A673 (cell line): ENCODE measurements at regions not wholly inside any gene's neighbourhood (a gene's known extent, or its start where the extent isn't known, plus 50 kb on each side); places are given as distances from the start of the nearest gene placed in this dataset.
"Not testable (repeated sequence)": the region's sequence is repeated elsewhere in the genome, so short reads cannot be mapped to it uniquely, and the experiment has no call there.

ENCODE experiments used
- BruUV-seq: library from RNA; stranded (reverse); fragments of 400-500 nt; replicated peaks from 2 replicates; lab custom pipeline; 2021; lab: Mats Ljungman, UMichigan
- CTCF ChIA-PET: fragments of 300-600 bp; sonication (Branson Sonifier 250); formaldehyde crosslinking; loops from one replicate; lab custom pipeline; 2022; ENCODE audit warnings: antibody characterized with exemption; lab: Charles Lee
- POLR2A ChIA-PET: fragments of 300-600 bp; sonication (Branson Sonifier 250); formaldehyde crosslinking; loops from one replicate; lab custom pipeline; 2022; ENCODE audit warnings: antibody characterized with exemption; ENCODE audit not compliant: low non-redundant PET; lab: Charles Lee
- DNase-seq: peaks from one replicate; pipeline ENCODE4 v3.0.0-alpha.2; 2015; ENCODE audit warnings: low spot score
- H3K27ac ChIP-seq: fragments of 200-600 bp; sonication (generic); 2 replicates; pipeline ENCODE4 v1.5.1; 2016; ENCODE audit warnings: mixed run types, low read depth, mild to moderate bottlenecking, mixed read lengths, antibody characterized with exemption, low read length; ENCODE audit not compliant: poor library complexity, severe bottlenecking
- H3K27me3 ChIP-seq: fragments of 200-600 bp; sonication (generic); replicated peaks from 2 replicates; pipeline ENCODE4 v1.6.1; 2017; ENCODE audit warnings: mixed run types, low read depth, mild to moderate bottlenecking, mixed read lengths, antibody characterized with exemption, low read length; ENCODE audit not compliant: insufficient read depth, poor library complexity
- H3K36me3 ChIP-seq: fragments of 200-600 bp; sonication (generic); 2 replicates; pipeline ENCODE4 v1.6.1; 2016; ENCODE audit warnings: mixed run types, mild to moderate bottlenecking, mixed read lengths, antibody characterized with exemption, low read length; ENCODE audit not compliant: insufficient read depth, poor library complexity, severe bottlenecking
- H3K4me1 ChIP-seq: fragments of 200-600 bp; sonication (generic); 2 replicates; pipeline ENCODE4 v1.6.1; 2017; ENCODE audit warnings: mixed run types, mild to moderate bottlenecking, mixed read lengths, antibody characterized with exemption, low read length; ENCODE audit not compliant: insufficient read depth, poor library complexity, severe bottlenecking
- H3K4me3 ChIP-seq: fragments of 200-600 bp; sonication (generic); 2 replicates; pipeline ENCODE4 v1.5.1; 2016; ENCODE audit warnings: low read depth, mixed run types, mild to moderate bottlenecking, mixed read lengths, low read length; ENCODE audit not compliant: poor library complexity, severe bottlenecking
- H3K9me3 ChIP-seq: fragments of 200-600 bp; sonication (generic); 2 replicates; pipeline ENCODE4 v1.6.1; 2016; ENCODE audit warnings: mixed run types, low read depth, mild to moderate bottlenecking, mixed read lengths, antibody characterized with exemption, low read length; ENCODE audit not compliant: poor library complexity, severe bottlenecking
- EZH2 ChIP-seq: fragments of 200-600 bp; sonication (generic); IDR thresholded peaks from 2 replicates; pipeline ENCODE4 v1.6.1; 2017; ENCODE audit warnings: borderline replicate concordance, low read depth, mild to moderate bottlenecking, mixed read lengths, antibody characterized with exemption, low read length; ENCODE audit not compliant: poor library complexity, severe bottlenecking
- intact Hi-C: fragments of 100-400 bp; cut with micrococcal nuclease; formaldehyde crosslinking; loops from one replicate; pipeline ENCODE4 v1.10.0; 2022; ENCODE audit not compliant: unreplicated experiment
- TF ChIP-seq, protein P1 (sequence below): fragments of 300-800, 200-600 bp; sonication (generic); conservative IDR thresholded peaks from 2 replicates; pipeline ENCODE4 v1.5.1; 2017; ENCODE audit warnings: low read depth, mild to moderate bottlenecking, antibody characterized with exemption, low read length, moderate library complexity, mixed read lengths

- no peaks in the 10 kb centered on the region for H3K4me1 ChIP-seq
- no peaks in the 10 kb centered on the region for H3K9me3 ChIP-seq
- ChIA-PET POLR2A (no interaction called here), CTCF (no interaction called here)
- DNase-seq = no peak
- H3K27me3 ChIP-seq = no peaks in the 10 kb centered on the region
- no TSS peak for BruUV-seq
- no peaks in the 10 kb centered on the region for H3K36me3 ChIP-seq
- TF ChIP-seq, protein P1, sequence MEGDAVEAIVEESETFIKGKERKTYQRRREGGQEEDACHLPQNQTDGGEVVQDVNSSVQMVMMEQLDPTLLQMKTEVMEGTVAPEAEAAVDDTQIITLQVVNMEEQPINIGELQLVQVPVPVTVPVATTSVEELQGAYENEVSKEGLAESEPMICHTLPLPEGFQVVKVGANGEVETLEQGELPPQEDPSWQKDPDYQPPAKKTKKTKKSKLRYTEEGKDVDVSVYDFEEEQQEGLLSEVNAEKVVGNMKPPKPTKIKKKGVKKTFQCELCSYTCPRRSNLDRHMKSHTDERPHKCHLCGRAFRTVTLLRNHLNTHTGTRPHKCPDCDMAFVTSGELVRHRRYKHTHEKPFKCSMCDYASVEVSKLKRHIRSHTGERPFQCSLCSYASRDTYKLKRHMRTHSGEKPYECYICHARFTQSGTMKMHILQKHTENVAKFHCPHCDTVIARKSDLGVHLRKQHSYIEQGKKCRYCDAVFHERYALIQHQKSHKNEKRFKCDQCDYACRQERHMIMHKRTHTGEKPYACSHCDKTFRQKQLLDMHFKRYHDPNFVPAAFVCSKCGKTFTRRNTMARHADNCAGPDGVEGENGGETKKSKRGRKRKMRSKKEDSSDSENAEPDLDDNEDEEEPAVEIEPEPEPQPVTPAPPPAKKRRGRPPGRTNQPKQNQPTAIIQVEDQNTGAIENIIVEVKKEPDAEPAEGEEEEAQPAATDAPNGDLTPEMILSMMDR = no peak
- no peak for TF ChIP-seq EZH2
- no peak overlapping the region for H3K4me3 ChIP-seq
- H3K27ac ChIP-seq = no peak overlapping the region
- intact Hi-C loops = no loop called here
These were observed 267.9 kb downstream of the LPIN1 start for GRCh38 chr2:12014088-12014960.

DNA sequence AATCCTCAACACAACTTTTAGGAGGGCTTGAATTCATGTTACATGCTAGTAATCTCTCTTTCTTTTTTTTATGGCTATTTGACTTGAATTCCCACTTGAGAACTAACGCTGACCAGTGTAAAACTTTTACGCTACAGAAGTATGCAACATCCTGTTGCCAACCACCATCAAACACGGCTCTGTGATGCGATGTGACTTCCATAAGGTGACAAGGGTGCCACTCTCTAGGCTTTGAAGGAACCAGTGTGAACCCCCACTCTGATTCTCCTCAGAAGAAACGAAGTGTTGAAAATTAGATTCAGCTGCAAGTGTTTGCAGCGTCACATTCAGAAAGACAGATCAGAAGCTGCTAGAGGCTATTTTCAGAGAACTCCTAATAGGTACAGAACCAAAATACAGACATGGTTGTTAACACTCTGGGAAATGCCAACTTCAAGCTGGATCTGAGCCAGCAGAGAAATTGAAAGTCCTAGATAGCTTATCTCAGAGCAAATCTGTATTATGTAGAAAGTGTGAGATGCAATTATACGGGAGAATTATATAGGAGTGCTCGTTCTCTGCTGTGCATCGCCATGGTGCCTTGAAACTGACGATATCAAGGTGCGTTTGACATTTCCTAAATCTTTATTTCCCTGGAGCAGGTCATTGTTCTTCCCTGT, 271.2 kb downstream of the LPIN1 start:
- no peak overlapping the region for H3K27ac ChIP-seq
- BruUV-seq = no TSS peak
- DNase-seq = no peak
- no peaks in the 10 kb centered on the region for H3K4me1 ChIP-seq
- H3K4me3 ChIP-seq = no peak overlapping the region
- TF ChIP-seq, protein P1 = no peak
- TF ChIP-seq EZH2 = no peak
- peaks cover 16% of the 10 kb centered on the region for H3K9me3 ChIP-seq
- no peaks in the 10 kb centered on the region for H3K36me3 ChIP-seq
- no peaks in the 10 kb centered on the region for H3K27me3 ChIP-seq
- ChIA-PET CTCF (no interaction called here), POLR2A (no interaction called here)
- intact Hi-C loops = no loop called here

- intact Hi-C loops, POLR2A ChIA-PET, H3K4me3 ChIP-seq, H3K27me3 ChIP-seq, CTCF ChIA-PET, H3K4me1 ChIP-seq, H3K27ac ChIP-seq, H3K36me3 ChIP-seq, DNase-seq, BruUV-seq: not testable (repeated sequence)
- H3K9me3 ChIP-seq = peaks cover 16% of the 10 kb centered on the region
These were observed 272.3 kb downstream of the LPIN1 start for GRCh38 chr2:12018726-12019125.
